B cell (primary cell): ENCODE measurements at regions not wholly inside any gene's neighbourhood (a gene's known extent, or its start where the extent isn't known, plus 50 kb on each side); places are given as distances from the start of the nearest gene placed in this dataset.

Source experiments
- ATAC-seq: fragments of 200-7000 bp; cut with Tn5 transposase; one replicate; pipeline ENCODE4 v1.10.0; 2021; ENCODE audit warnings: low read depth, mild to moderate bottlenecking, moderate number of reproducible peaks, moderate library complexity
- CTCF ChIA-PET: fragments of 350-600 bp; sonication (Branson Sonifier 250); formaldehyde crosslinking; loops from one replicate; lab custom pipeline; 2021; ENCODE audit warnings: antibody characterized with exemption, inconsistent platforms; lab: Charles Lee
- POLR2A ChIA-PET: fragments of 350-600 bp; sonication (Branson Sonifier 250); formaldehyde crosslinking; loops from one replicate; lab custom pipeline; 2021; ENCODE audit warnings: antibody characterized with exemption; lab: Charles Lee
- DNase-seq: peaks from one replicate; pipeline ENCODE4 v3.0.0; 2013
- H2AFZ ChIP-seq: 2 replicates; pipeline ENCODE4 v1.6.1; 2012; ENCODE audit warnings: mild to moderate bottlenecking, low read depth, low read length; ENCODE audit not compliant: insufficient read depth, poor library complexity, severe bottlenecking
- H3K27ac ChIP-seq, 2 donors: 1 replicate in 1 of 2; 2 replicates in 1 of 2; pipeline ENCODE4 v1.5.1; 2012 to 2013; ENCODE audit warnings: low read length in 2 of 2, mild to moderate bottlenecking in 2 of 2, moderate library complexity in 1 of 2
- H3K27me3 ChIP-seq, 4 experiments: fragments of 200-600 bp in 1 of 4; sonication (generic) in 1 of 4; replicated peaks in 1 of 4; 1 replicate in 2 of 4; 2 replicates in 2 of 4; pipeline versions ENCODE4 v1.6.1 to v1.7.0; 2013 to 2016; ENCODE audit warnings: low read length in 3 of 4, mild to moderate bottlenecking in 2 of 4, mixed read lengths in 1 of 4, moderate library complexity in 1 of 4; ENCODE audit not compliant: insufficient read depth in 4 of 4, control insufficient read depth in 3 of 4; ENCODE audit errors: control extremely low read depth in 1 of 4
- H3K36me3 ChIP-seq, 2 experiments: replicated peaks in 1 of 2; 1 replicate in 1 of 2; 2 replicates in 1 of 2; pipeline versions ENCODE4 v1.6.1 to v1.7.1; 2013; ENCODE audit warnings: low read length in 1 of 2; ENCODE audit not compliant: insufficient read depth in 2 of 2, control insufficient read depth in 1 of 2; ENCODE audit errors: control extremely low read depth in 1 of 2, extremely low read depth in 1 of 2
- H3K4me1 ChIP-seq, 2 donors: fragments of 200-600 bp in 1 of 2; sonication (generic) in 1 of 2; 1 replicate in 1 of 2; 2 replicates in 1 of 2; pipeline versions ENCODE4 v1.5.1 to v1.6.1; 2013 to 2017; ENCODE audit warnings: low read length in 2 of 2; ENCODE audit not compliant: control insufficient read depth in 2 of 2, insufficient read depth in 2 of 2
- H3K4me2 ChIP-seq: replicated peaks from 2 replicates; pipeline ENCODE3; 2012; ENCODE audit warnings: mild to moderate bottlenecking, low read depth, low read length; ENCODE audit not compliant: poor library complexity, severe bottlenecking
- H3K4me3 ChIP-seq, 5 experiments: fragments of 200-600 bp in 1 of 5; sonication (generic) in 1 of 5; 1 replicate in 3 of 5; 2 replicates in 2 of 5; pipeline versions ENCODE4 v1.5.1 to v1.7.0; 2011 to 2016; ENCODE audit warnings: low read length in 4 of 5, mild to moderate bottlenecking in 4 of 5, low read depth in 2 of 5, control low read depth in 1 of 5, moderate library complexity in 1 of 5; ENCODE audit not compliant: insufficient read depth in 1 of 5; ENCODE audit errors: control extremely low read depth in 1 of 5, extremely low read depth in 1 of 5
- H3K79me2 ChIP-seq: fragments of 200-600 bp; sonication (generic); one replicate; pipeline ENCODE4 v1.6.0; 2016; ENCODE audit warnings: low read length; ENCODE audit not compliant: control insufficient read depth, insufficient read depth
- H3K9ac ChIP-seq: fragments of 200-600 bp; sonication (generic); 2 replicates; pipeline ENCODE4 v1.6.1; 2017; ENCODE audit warnings: mild to moderate bottlenecking, low read length, moderate library complexity
- H3K9me3 ChIP-seq, 3 donors: one replicate each; pipeline versions ENCODE4 v1.6.1 to v1.7.1; 2013; ENCODE audit warnings: low read length in 2 of 3; ENCODE audit not compliant: control insufficient read depth in 2 of 3, insufficient read depth in 1 of 3; ENCODE audit errors: control extremely low read depth in 1 of 3
- H4K20me1 ChIP-seq: 2 replicates; pipeline ENCODE4 v1.6.0; 2012; ENCODE audit warnings: mild to moderate bottlenecking, low read length; ENCODE audit not compliant: insufficient read depth, control insufficient read depth, poor library complexity, severe bottlenecking
- H3K27ac Mint-ChIP-seq: one replicate; pipeline ENCODE4 v1.8.0; 2021; ENCODE audit warnings: mixed read lengths
- H3K27me3 Mint-ChIP-seq: one replicate; pipeline ENCODE4 v1.8.0; 2021; ENCODE audit warnings: mixed read lengths
- H3K4me1 Mint-ChIP-seq: one replicate; pipeline ENCODE4 v1.8.0; 2021; ENCODE audit warnings: mixed read lengths
- H3K4me3 Mint-ChIP-seq: one replicate; pipeline ENCODE4 v1.8.0; 2021; ENCODE audit warnings: mixed read lengths
- H3K9me3 Mint-ChIP-seq: one replicate; pipeline ENCODE4 v1.8.0; 2022; ENCODE audit warnings: mixed read lengths; ENCODE audit not compliant: insufficient read depth
- CTCF ChIP-seq: fragments of 200-600 bp; IDR thresholded peaks from one replicate; pipeline ENCODE4 v1.8.0; 2022; ENCODE audit warnings: antibody characterized with exemption, mild to moderate bottlenecking
- EZH2 ChIP-seq: IDR thresholded peaks from 2 replicates; pipeline ENCODE4 v1.6.1; 2012; ENCODE audit warnings: borderline replicate concordance, low read depth, mild to moderate bottlenecking, moderate library complexity, low read length; ENCODE audit not compliant: insufficient read depth, poor library complexity, severe bottlenecking
- WGBS: methylation state at CpG from one replicate; pipeline ENCODE4 v1.1.5; 2013; ENCODE audit warnings: missing lambda C conversion rate; ENCODE audit not compliant: insufficient coverage; 5-methylcytosine and 5-hydroxymethylcytosine counted together
- intact Hi-C: fragments of 100-400 bp; cut with micrococcal nuclease; formaldehyde crosslinking; loops from one replicate; pipeline ENCODE4 v1.10.0; 2022

- peaks cover 9% of the 10 kb centered on the region for H3K9me3 Mint-ChIP-seq
- Histone ChIP-seq H3K4me3 (no peak overlapping the region), H3K36me3 (no peaks in the 10 kb centered on the region), H3K27me3 (no peaks in the 10 kb centered on the region), H4K20me1 (no peaks in the 10 kb centered on the region), H3K4me2 (no peak overlapping the region), H3K27ac (no peak overlapping the region), H2AFZ (no peak overlapping the region), H3K4me1 (no peaks in the 10 kb centered on the region), H3K9ac (no peak overlapping the region), H3K79me2 (no peaks in the 10 kb centered on the region), H3K9me3 (peaks cover 2 to 12% (median 3%) of the 10 kb centered on the region in 3 donors)
- DNase-seq (no peak), ATAC-seq (no peak)
- 52% methylated on average over 4 of the region's 4 CpGs for WGBS
- no peak for TF ChIP-seq EZH2
- no peak for TF ChIP-seq CTCF
- H3K4me1 Mint-ChIP-seq = no peaks in the 10 kb centered on the region
- POLR2A ChIA-PET = no interaction called here
- no peak overlapping the region for H3K27ac Mint-ChIP-seq
- no peaks in the 10 kb centered on the region for H3K27me3 Mint-ChIP-seq
- intact Hi-C loops = no loop called here
- H3K4me3 Mint-ChIP-seq = no peak overlapping the region
- CTCF ChIA-PET = no interaction called here
These were observed 727.8 kb downstream of the C6orf118 start for GRCh38 chr6:164581563-164581962.

GRCh38 chr6:164579035-164579434 lies 730.4 kb downstream of the C6orf118 start:
- H3K79me2 ChIP-seq = no peaks in the 10 kb centered on the region
- H3K4me3 ChIP-seq = no peak overlapping the region
- no peaks in the 10 kb centered on the region for H3K36me3 ChIP-seq
- 67% methylated on average over 2 of the region's 3 CpGs for WGBS
- H4K20me1 ChIP-seq = no peaks in the 10 kb centered on the region
- no peak for DNase-seq
- H3K9ac ChIP-seq = no peak overlapping the region
- ChIA-PET POLR2A (no interaction called here), CTCF (no interaction called here)
- H3K4me1 Mint-ChIP-seq = no peaks in the 10 kb centered on the region
- no peak for ATAC-seq
- H3K27ac Mint-ChIP-seq = no peak overlapping the region
- intact Hi-C loops = no loop called here
- H3K9me3 Mint-ChIP-seq = peaks cover 14% of the 10 kb centered on the region
- H3K27me3 ChIP-seq = no peaks in the 10 kb centered on the region
- H3K4me3 Mint-ChIP-seq = no peak overlapping the region
- no peaks in the 10 kb centered on the region for H3K4me1 ChIP-seq
- TF ChIP-seq EZH2 = no peak
- no peak for TF ChIP-seq CTCF
- peaks cover 2 to 13% (median 3%) of the 10 kb centered on the region in 3 donors for H3K9me3 ChIP-seq
- H3K4me2 ChIP-seq = no peak overlapping the region
- H2AFZ ChIP-seq = no peak overlapping the region
- H3K27ac ChIP-seq = no peak overlapping the region
- no peaks in the 10 kb centered on the region for H3K27me3 Mint-ChIP-seq
